H1 (cell line): ENCODE measurements at regions not wholly inside any gene's neighbourhood (a gene's known extent, or its start where the extent isn't known, plus 50 kb on each side); places are given as distances from the start of the nearest gene placed in this dataset.

Experiments
- CTCF ChIA-PET: fragments of 300-600 bp; sonication (Branson Sonifier 250); formaldehyde crosslinking; loops from one replicate; lab custom pipeline; 2021; ENCODE audit not compliant: partially characterized antibody; lab: Charles Lee
- POLR2A ChIA-PET: fragments of 300-600 bp; sonication (Branson Sonifier 250); formaldehyde crosslinking; loops from one replicate; lab custom pipeline; 2021; ENCODE audit warnings: inconsistent platforms; ENCODE audit not compliant: partially characterized antibody; lab: Charles Lee
- DNase-seq, 2 experiments: peaks; one replicate each; pipeline versions ENCODE4 v3.0.0 to v3.0.0-alpha.2; 2010 to 2022; ENCODE audit warnings: low spot score in 2 of 2, low read depth in 1 of 2, mixed read lengths in 1 of 2
- FAIRE-seq: peaks from 2 replicates; lab custom pipeline; 2011; peaks lifted over from hg19 to GRCh38; lab: Jason Lieb, UNC
- H2AFZ ChIP-seq: 2 replicates; pipeline ENCODE4 v1.8.1; 2012; ENCODE audit warnings: low read length, inconsistent platforms
- H2AK5ac ChIP-seq: 2 replicates; pipeline ENCODE4 v1.6.1; 2013; ENCODE audit warnings: low read depth, low read length
- H2BK120ac ChIP-seq: replicated peaks from 2 replicates; pipeline ENCODE3; 2013; ENCODE audit warnings: low read depth, low read length, inconsistent platforms
- H2BK12ac ChIP-seq: 2 replicates; pipeline ENCODE4 v1.6.1; 2013; ENCODE audit warnings: low read depth, low read length
- H2BK15ac ChIP-seq: 2 replicates; pipeline ENCODE4 v1.6.1; 2013; ENCODE audit warnings: low read length
- H2BK20ac ChIP-seq: 2 replicates; pipeline ENCODE4 v1.6.1; 2013; ENCODE audit warnings: low read length
- H2BK5ac ChIP-seq: 2 replicates; pipeline ENCODE4 v1.6.1; 2013; ENCODE audit warnings: low read depth, low read length
- H3K14ac ChIP-seq: 2 replicates; pipeline ENCODE4 v1.6.1; 2013; ENCODE audit warnings: inconsistent platforms; ENCODE audit not compliant: insufficient read length
- H3K18ac ChIP-seq: 2 replicates; pipeline ENCODE4 v1.6.1; 2013; ENCODE audit warnings: low read length; ENCODE audit errors: extremely low read depth
- H3K23ac ChIP-seq: 2 replicates; pipeline ENCODE4 v1.6.1; 2013; ENCODE audit warnings: inconsistent platforms; ENCODE audit not compliant: insufficient read length
- H3K23me2 ChIP-seq: 2 replicates; pipeline ENCODE4 v1.6.1; 2013; ENCODE audit warnings: low read depth, low read length
- H3K27ac ChIP-seq: 2 replicates; pipeline ENCODE4 v1.6.1; 2011; ENCODE audit warnings: low read depth, low read length, inconsistent platforms
- H3K27me3 ChIP-seq, 4 experiments: replicated peaks in 1 of 4; 1 replicate in 1 of 4; 2 replicates in 3 of 4; pipeline versions ENCODE4 v1.6.1 to v1.8.1; 2011 to 2013; ENCODE audit warnings: low read length in 3 of 4, mild to moderate bottlenecking in 3 of 4, inconsistent platforms in 2 of 4, mixed read lengths in 2 of 4, moderate library complexity in 1 of 4; ENCODE audit not compliant: control insufficient read depth in 3 of 4, insufficient read depth in 3 of 4; ENCODE audit errors: extremely low read depth in 1 of 4
- H3K36me3 ChIP-seq, 4 experiments: 2 replicates each; pipeline versions ENCODE4 v1.6.1 to v1.8.1; 2011 to 2013; ENCODE audit warnings: mild to moderate bottlenecking in 4 of 4, low read length in 3 of 4, moderate library complexity in 2 of 4, control low read depth in 1 of 4, inconsistent platforms in 1 of 4; ENCODE audit not compliant: insufficient read depth in 4 of 4, control insufficient read depth in 2 of 4
- H3K4ac ChIP-seq: replicated peaks from 2 replicates; pipeline ENCODE3; 2013; ENCODE audit warnings: low read length, low read depth, mixed read lengths, inconsistent platforms; ENCODE audit not compliant: insufficient read length
- H3K4me1 ChIP-seq, 4 experiments: replicated peaks in 1 of 4; 1 replicate in 1 of 4; 2 replicates in 3 of 4; pipeline versions ENCODE4 v1.6.1 to v1.8.1; 2011 to 2013; ENCODE audit warnings: low read length in 3 of 4, inconsistent platforms in 2 of 4, mixed read lengths in 1 of 4; ENCODE audit not compliant: insufficient read depth in 4 of 4, control insufficient read depth in 3 of 4
- H3K4me2 ChIP-seq, 2 experiments: 2 replicates each; pipeline versions ENCODE4 v1.6.1 to v1.8.1; 2011 to 2013; ENCODE audit warnings: low read depth in 2 of 2, low read length in 2 of 2, control low read depth in 1 of 2, inconsistent platforms in 1 of 2, mild to moderate bottlenecking in 1 of 2; ENCODE audit not compliant: insufficient read depth in 1 of 2
- H3K4me3 ChIP-seq, 4 experiments: fragments of 200-600, 300-600 bp in 1 of 4; sonication (generic), shearing (Covaris generic), sonication (Bioruptor Twin) in 1 of 4; 2 replicates each; pipeline versions ENCODE4 v1.5.1 to v1.8.1; 2011 to 2016; ENCODE audit warnings: low read length in 4 of 4, low read depth in 3 of 4, control low read depth in 2 of 4, inconsistent platforms in 2 of 4, mild to moderate bottlenecking in 2 of 4, mixed read lengths in 1 of 4, moderate library complexity in 1 of 4; ENCODE audit not compliant: insufficient read depth in 2 of 4; ENCODE audit errors: extremely low read depth in 1 of 4
- H3K56ac ChIP-seq: replicated peaks from 2 replicates; pipeline ENCODE3; 2013; ENCODE audit warnings: low read depth, mild to moderate bottlenecking, mixed read lengths, low read length, inconsistent platforms; ENCODE audit not compliant: insufficient read length
- H3K79me1 ChIP-seq: 2 replicates; pipeline ENCODE4 v1.6.1; 2013; ENCODE audit warnings: low read depth, low read length, control low read depth
- H3K79me2 ChIP-seq, 2 experiments: 2 replicates each; pipeline versions ENCODE4 v1.6.1 to v1.8.1; 2012 to 2013; ENCODE audit warnings: low read length in 2 of 2, mild to moderate bottlenecking in 2 of 2, inconsistent platforms in 1 of 2; ENCODE audit not compliant: insufficient read depth in 2 of 2, control insufficient read depth in 1 of 2
- H3K9ac ChIP-seq, 4 experiments: replicated peaks in 1 of 4; 1 replicate in 1 of 4; 2 replicates in 3 of 4; pipeline versions ENCODE4 v1.6.1 to v1.8.1; 2011 to 2013; ENCODE audit warnings: low read depth in 3 of 4, low read length in 3 of 4, control low read depth in 2 of 4, mild to moderate bottlenecking in 2 of 4, moderate library complexity in 2 of 4, inconsistent platforms in 1 of 4; ENCODE audit errors: extremely low read depth in 1 of 4
- H3K9me3 ChIP-seq, 2 experiments: 2 replicates each; pipeline versions ENCODE4 v1.6.1 to v1.8.1; 2012 to 2013; ENCODE audit warnings: mild to moderate bottlenecking in 2 of 2, moderate library complexity in 2 of 2, control low read depth in 1 of 2, inconsistent platforms in 1 of 2, low read depth in 1 of 2, low read length in 1 of 2, mixed read lengths in 1 of 2; ENCODE audit not compliant: insufficient read depth in 2 of 2
- H4K20me1 ChIP-seq, 2 experiments: replicated peaks in 1 of 2; 2 replicates each; pipeline versions ENCODE3 to v1.8.1; 2011 to 2013; ENCODE audit warnings: inconsistent platforms in 2 of 2, low read length in 2 of 2, mild to moderate bottlenecking in 1 of 2; ENCODE audit not compliant: insufficient read depth in 2 of 2, control insufficient read depth in 1 of 2
- H4K5ac ChIP-seq: 2 replicates; pipeline ENCODE4 v1.6.1; 2013; ENCODE audit warnings: low read length, low read depth, mixed read lengths, inconsistent platforms; ENCODE audit not compliant: insufficient read length
- H4K8ac ChIP-seq: 2 replicates; pipeline ENCODE4 v1.8.0; 2013; ENCODE audit warnings: mild to moderate bottlenecking, moderate library complexity, low read length, inconsistent platforms; ENCODE audit not compliant: insufficient read depth; ENCODE audit errors: extremely low read depth
- H4K91ac ChIP-seq: replicated peaks from 2 replicates; pipeline ENCODE3; 2013; ENCODE audit warnings: low read length, mixed read lengths, inconsistent platforms; ENCODE audit not compliant: insufficient read length
- BRCA1 ChIP-seq: IDR thresholded peaks from 2 replicates; pipeline ENCODE4 v1.6.1; 2012; ENCODE audit warnings: low read depth, low read length, improper control_type of control experiment
- CHD1 ChIP-seq: IDR thresholded peaks from 2 replicates; pipeline ENCODE4 v1.6.1; 2012; ENCODE audit warnings: low read depth, low read length, improper control_type of control experiment
- FOSL1 ChIP-seq: IDR thresholded peaks from 2 replicates; pipeline ENCODE4 v1.6.1; 2011; ENCODE audit warnings: mild to moderate bottlenecking, low read depth, low read length, moderate library complexity; ENCODE audit not compliant: insufficient read depth
- POLR2A ChIP-seq, 2 experiments: IDR thresholded peaks; 1 replicate in 1 of 2; 2 replicates in 1 of 2; pipeline ENCODE4 v1.6.1; 2011; ENCODE audit warnings: low read depth in 2 of 2, low read length in 2 of 2, mild to moderate bottlenecking in 2 of 2; ENCODE audit errors: control extremely low read depth in 1 of 2
- RXRA ChIP-seq: IDR thresholded peaks from 2 replicates; pipeline ENCODE4 v1.6.1; 2011; ENCODE audit warnings: low read depth, mild to moderate bottlenecking, low read length, moderate library complexity; ENCODE audit not compliant: insufficient read depth
- SIX5 ChIP-seq: IDR thresholded peaks from 2 replicates; pipeline ENCODE4 v1.6.1; 2011; ENCODE audit warnings: mild to moderate bottlenecking, low read depth, low read length
- SRF ChIP-seq: IDR thresholded peaks from 2 replicates; pipeline ENCODE4 v1.6.1; 2011; ENCODE audit warnings: mild to moderate bottlenecking, low read depth, low read length, moderate library complexity
- WGBS, 2 experiments: shearing (Covaris generic) in 1 of 2; methylation state at CpG; one replicate each; pipeline versions ENCODE4 v1.1.6 to v1.1.7; 2013 to 2015; ENCODE audit warnings: low lambda C conversion rate in 2 of 2, mixed read lengths in 2 of 2, inconsistent platforms in 1 of 2, low coverage in 1 of 2, missing lambda C conversion rate in 1 of 2; ENCODE audit not compliant: insufficient replicate concordance in 2 of 2, insufficient coverage in 1 of 2, insufficient read length in 1 of 2; ENCODE audit errors: extremely low coverage in 1 of 2, missing lambda C conversion rate in 1 of 2; 5-methylcytosine and 5-hydroxymethylcytosine counted together

DNA sequence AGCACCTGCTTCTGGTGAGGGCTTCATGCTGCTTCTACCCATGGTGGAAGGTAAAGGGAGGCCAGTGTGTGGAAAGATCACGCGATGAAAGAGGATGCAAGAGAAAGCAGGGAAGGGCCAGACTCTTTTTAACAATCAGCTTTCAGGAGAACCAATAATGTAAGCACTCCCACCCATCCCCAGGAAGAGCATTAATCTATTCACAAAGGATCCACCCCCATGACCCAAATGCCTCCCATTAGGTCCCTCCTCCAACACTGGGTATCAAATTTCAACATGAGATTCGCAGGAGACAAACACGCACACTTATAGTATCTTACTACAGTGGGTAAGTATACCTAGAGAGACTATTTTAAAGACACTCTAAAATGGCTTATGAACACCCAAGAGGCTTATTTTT is 80.5 kb upstream of the TMCC3 start:
- Histone ChIP-seq H3K4ac (no peak overlapping the region), H2BK120ac (no peak overlapping the region), H3K14ac (no peak overlapping the region), H2AK5ac (no peak overlapping the region), H3K23ac (no peak overlapping the region), H3K9ac (no peak overlapping the region), H2BK12ac (no peak overlapping the region), H4K5ac (no peak overlapping the region), H4K20me1 (no peaks in the 10 kb centered on the region), H2BK15ac (no peak overlapping the region), H3K27me3 (no peaks in the 10 kb centered on the region), H3K18ac (no peak overlapping the region), H2AFZ (no peak overlapping the region), H4K91ac (no peak overlapping the region), H3K36me3 (no peaks in the 10 kb centered on the region), H3K79me1 (no peaks in the 10 kb centered on the region), H3K4me3 (no peak overlapping the region; a peak in 1 of 8 replicates), H4K8ac (no peak overlapping the region)
- WGBS, 2 experiments, result 84% methylated on average over 4 of the region's 4 CpGs; no CpG with 5 or more reads in 1 of the 2 experiments
- no peak for FAIRE-seq
- TF ChIP-seq FOSL1 (no peak), POLR2A (IDR thresholded peaks at IDR 0.05; ENCODE audit: control extremely low read depth in 1 of 2, low read depth in 2 of 2, low read length in 2 of 2) (no peak), BRCA1 (no peak), RXRA (no peak), CHD1 (no peak), SIX5 (no peak), SRF (no peak)
- TF ChIP-seq, all 59 proteins: peak for 0
- no peak for DNase-seq
- H3K79me2 ChIP-seq, result no peaks in the 10 kb centered on the region
- H3K23me2 ChIP-seq, result no peaks in the 10 kb centered on the region
- H2BK5ac ChIP-seq, result no peak overlapping the region
- no peak overlapping the region for H3K27ac ChIP-seq
- H3K56ac ChIP-seq, result no peak overlapping the region
- CTCF ChIA-PET, result interaction anchor here (0.8 to 1.7 kb wide), 5 partner anchors 8 to 145 kb away, joined by 3 to 6 read pairs (median 4); no protein-coding TSS in a partner anchor
- POLR2A ChIA-PET, result no interaction called here
- H3K9me3 ChIP-seq, result no peaks in the 10 kb centered on the region
- no peak overlapping the region; a peak in 1 of 4 replicates for H3K4me2 ChIP-seq
- H2BK20ac ChIP-seq, result no peak overlapping the region
- H3K4me1 ChIP-seq, result no peaks in the 10 kb centered on the region; a peak in 4 of 7 replicates
